ENCODE measurements at regions not wholly inside any gene's neighbourhood (a gene's known extent, or its start where the extent isn't known, plus 50 kb on each side); places are given as distances from the start of the nearest gene placed in this dataset.
"Not testable (repeated sequence)": the region's sequence is repeated elsewhere in the genome, so short reads cannot be mapped to it uniquely, and the experiment has no call there.

DNA sequence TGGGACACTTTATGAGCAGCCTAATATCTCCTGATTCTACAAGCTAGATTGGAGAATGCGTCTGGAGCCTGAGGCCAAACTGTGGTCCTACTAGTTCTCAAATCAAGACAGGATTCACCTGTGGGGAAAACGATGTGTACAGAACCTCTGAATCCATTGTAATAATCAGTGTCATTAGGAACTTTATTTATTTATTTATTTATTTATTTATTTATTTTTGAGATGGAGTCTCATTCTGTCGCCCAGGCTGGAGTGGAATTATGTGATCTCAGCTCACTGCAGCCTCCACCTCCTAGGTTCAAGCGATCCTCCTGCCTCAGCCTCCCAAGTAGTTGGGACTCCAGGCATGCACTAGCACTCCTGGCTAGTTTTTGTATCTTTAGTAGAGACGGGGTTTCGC lies 52.6 kb upstream of the KIF26B start:
- DNase-seq: not testable (repeated sequence)

DNA sequence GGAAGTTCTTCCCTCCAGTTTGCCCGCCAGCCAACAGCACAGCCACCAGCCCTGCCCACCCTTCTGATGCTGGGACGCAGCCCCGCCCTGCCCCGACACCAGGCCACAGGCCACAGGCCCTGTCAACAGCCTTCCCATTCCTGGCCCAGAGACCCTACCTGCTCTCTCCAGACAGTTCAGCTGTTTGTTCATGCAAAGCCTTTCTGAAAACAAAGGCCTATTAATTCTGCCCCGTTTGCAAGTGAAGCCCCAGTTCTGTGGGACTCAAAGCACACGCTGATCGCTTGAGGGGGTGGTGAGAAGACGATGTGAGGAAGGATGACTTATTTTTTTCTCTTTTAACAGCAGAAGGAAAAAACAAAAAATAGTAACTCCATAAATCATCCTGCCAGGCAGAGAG lies 55.4 kb upstream of the KIF26B start:
- no peak for DNase-seq

DNA sequence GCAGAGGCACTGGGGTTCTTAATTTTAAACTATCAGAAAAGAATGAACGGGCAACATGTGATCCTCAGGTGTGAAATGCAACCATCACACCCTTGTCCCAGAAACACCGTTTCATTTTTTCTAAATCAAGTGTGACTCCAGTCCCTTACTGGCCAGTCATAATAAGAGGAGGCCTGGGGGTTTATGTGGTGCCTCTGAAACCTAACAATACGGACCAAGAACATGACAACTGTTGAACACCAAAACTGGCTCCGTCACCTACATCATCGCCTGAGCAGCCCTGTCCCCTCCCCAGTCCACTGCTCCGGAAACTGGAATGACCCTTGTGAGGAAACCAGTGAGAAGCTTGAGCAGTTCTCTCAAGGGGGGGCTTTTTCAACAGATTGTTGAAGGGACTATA lies 55.9 kb upstream of the KIF26B start:
- no peak for DNase-seq

DNA sequence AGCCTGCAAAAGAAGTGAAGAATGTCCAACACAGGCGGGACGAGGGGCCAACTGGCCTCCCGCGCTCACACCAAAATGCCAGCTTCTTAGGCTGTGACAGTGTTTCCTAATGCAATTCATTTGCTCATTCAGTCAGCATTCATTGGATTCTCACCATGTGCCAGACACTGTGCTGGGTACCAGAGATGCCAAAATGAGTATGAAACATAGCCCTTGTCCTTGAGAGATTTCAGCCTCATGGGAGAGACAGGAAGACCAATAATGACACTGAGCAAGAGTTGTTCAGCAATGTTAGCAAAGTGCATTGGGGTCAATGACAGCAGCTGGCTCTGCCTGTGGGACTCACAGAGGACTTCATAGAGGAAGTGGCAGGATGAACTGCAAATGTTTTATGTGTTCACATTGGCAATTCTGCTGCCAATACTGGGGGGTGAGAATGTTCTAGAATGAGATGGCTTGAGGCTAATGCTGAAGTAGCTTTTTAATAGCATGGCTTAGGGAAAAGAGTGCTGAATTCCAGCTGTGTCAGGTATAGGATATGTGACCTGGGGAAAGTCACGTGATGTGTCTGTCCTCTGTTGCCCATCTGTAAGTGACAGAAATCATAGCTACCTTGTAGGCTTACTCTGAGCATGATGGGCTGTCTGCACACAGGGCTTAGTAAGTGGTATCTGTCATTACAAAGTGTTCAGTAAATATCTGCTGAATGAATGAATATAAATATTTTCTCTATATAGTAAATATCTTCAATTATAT lies 58.3 kb upstream of the KIF26B start:
- DNase-seq: no peak

DNA sequence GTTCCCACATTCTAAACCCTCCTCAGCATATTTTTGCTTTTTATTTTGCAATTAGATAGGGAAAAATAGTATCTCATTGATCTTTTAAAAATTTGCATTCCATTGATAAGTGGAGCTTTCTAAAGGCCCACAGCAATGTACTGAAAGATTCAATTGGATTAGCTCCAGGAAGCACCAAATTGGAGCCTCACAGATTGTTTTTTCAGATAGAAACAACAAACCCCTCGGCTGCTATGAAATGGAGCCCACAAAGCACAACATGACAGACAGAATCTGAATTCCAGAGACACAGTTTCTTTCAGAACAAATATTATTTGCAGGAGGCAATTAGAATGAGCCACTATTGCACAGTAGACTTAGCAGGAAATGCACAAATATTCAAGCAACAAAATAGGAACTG lies 58.9 kb upstream of the KIF26B start:
- DNase-seq: no peak

DNA sequence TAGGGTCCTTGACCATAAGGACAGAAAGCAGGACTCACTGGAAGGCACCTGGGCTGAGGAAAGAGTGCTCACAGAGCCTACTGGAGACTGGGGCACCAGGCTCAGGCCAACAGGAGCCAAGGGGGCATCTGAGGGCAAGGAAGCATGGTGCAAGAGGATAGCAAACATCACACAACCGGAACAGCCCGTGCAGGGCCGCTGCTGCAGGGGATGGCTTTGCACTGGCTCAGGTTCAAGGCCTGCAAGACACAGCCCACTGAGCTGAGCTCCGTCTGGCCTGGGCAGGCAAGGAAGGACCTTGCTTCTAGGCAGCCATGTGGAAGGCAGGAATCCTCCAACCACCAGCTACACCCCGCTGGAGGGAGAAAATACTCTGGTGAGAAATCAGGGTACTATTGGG lies 59.8 kb upstream of the KIF26B start:
- DNase-seq: no peak

DNA sequence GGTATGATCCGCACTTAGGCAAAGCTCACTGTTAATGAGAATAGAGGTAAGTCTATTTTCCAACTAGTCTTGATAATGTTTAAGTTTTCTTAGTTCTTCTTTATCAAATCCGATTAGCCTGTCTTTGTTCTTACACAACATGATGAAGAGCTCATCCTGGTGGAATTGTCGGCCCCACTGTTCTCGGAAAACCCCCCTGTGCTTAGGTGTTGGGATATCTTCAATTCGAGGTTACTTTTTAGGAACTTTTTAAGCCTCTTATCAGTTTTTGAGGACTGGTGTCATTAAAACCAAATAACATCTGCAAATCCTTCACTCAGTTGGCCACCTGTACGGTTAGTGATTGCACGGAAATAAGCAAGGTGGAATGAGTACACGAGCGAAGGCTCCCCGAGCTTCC lies 60.7 kb upstream of the KIF26B start:
- no peak for DNase-seq

DNA sequence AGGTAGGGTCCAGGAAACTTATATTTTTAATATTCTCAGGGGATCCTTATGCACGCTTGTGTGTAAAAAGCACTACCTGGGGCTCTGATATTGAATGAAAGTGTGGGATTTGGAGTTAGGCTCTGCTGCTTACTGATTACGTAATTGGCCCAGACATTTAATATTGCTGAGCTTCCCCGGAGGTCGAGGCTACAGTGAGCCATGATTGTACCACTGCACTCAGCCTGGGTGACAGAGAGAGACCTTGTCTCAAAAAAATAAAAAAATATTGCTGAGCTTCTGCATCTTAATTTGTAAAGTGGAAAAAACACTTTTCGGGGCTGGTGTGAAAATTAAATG lies 62.2 kb upstream of the KIF26B start:
- no peak for DNase-seq

DNA sequence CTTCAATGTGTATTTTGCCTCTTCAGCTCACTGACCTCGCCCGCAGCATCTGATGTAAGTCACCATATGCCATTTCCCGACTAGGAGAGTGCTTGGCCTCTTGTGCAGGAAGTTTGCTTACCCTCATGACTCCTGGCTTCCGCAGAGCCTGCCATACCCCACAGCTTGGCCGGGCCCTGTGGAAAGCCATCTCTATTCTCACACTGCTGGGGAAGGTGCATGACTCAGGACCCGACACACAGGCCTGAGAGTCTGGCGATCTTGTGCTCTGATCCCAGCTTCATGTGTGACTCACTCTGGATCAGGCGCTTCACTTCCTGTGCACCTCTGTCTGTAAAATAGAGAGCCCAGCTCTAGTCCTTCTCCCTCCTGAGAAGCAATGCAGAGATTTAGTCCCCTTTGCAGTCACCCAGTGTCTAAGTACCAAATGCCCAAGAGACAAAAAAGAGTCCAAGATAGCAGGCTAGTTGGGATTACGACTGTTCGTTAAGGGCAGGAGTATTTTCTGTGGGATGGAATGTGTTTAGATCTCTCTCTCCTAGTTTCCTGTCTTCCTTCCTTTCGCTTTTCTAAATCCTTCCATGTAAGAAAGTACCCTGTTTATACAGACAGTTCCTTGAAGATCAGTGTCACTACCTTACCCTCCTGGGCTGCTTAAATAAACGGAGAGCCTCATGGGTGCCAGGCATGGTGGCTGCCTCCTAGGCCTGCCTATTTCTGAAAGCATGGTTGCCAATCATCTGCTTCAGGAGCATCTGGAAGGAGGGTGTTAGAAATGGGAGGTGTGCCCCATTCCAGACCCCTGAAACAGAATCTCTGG lies 62.8 kb upstream of the KIF26B start:
- no peak for DNase-seq

DNA sequence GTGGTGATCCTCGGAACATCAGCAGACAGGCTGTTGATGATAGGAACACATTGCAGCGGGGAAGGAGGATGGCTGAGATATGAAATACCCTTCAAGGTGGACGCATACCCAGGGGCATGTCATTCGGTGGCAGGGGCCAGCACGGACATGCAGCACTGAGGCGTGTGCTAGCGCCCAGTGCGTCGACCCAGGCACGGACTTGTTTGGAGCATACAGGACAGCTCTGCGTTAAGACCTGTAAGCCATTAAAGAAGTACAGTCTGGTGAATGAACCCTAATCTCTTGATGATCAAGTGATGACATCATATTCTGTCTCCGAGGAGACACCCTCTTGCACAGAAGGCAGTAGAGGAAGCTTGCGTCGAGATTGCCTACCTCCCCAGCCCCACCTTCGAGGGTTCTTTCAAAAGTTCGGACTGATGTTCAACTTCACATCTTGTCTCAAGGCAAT lies 63.6 kb upstream of the KIF26B start:
- no peak for DNase-seq

DNA sequence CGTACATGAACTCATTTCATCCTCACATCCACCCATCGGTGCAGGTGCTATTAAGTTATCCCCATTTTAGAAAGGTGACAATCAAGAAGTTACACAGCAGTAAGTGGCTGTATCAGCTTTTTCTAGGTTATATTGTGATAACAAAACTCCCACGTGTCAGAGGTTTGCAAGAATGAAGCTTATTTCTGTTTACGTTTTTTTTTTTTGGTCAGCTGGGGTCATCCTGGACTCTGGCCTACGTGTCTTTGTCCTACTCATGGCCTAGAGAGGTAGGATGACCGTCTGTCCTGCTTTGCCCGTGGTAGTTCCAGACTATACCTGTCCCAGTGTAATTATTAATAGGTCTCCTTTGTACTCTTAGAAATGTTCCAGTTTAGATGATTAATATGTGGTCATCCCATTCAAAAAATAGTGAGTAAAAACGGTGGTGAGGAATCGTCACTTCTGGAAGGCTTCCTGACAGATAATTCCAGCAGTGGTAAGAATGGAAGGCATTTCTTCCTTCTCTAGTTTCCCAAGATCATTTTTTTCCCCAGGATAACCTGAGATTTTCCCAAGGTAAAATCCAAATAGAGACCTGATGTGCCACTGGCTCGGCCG lies 64.2 kb upstream of the KIF26B start:
- no peak for DNase-seq

DNA sequence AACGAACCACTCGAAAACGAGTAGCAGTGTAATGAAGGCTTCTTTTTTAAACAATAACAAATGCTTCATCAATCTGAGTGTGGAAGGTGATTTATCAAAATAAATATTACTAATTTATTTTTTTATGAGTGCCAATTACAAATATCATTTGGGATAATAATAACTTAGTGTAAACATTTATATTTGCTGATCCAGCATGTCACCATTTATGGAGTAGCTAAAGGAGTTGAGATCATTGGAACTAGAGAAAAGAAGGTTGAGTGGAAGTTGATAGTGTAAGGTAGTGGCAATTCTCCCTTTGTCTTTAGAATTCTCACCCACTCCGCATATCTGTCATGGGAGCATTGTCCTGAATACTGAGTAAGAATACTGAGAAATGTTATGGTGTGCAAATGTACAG lies 67.1 kb upstream of the KIF26B start:
- DNase-seq: no peak

DNA sequence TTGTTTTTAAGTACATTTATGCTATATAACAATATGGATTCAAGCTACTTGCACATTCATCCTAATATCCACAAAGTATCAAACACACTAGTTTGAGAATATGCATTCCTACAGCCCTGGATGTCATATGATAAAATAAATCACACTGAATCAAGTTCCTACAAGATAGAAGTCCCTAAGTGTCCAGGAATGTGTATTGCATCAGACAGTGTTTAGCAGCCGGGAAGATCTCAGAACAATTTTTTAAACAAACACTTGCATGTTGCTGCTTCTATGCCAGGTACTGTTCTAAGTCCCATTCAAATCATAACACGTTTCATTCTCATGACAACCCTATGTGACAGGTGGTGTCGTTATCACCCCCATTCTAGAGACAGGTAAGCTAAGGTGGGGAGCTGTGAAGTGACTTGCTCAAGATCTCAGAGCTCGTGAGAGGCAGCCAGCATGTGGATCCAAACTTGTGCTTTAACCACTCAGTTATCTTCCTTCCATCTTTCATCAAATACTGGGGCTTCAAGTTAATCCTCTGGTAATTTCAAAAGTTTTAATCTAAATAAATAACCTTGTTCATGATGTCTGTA lies 68.3 kb upstream of the KIF26B start:
- DNase-seq: no peak

DNA sequence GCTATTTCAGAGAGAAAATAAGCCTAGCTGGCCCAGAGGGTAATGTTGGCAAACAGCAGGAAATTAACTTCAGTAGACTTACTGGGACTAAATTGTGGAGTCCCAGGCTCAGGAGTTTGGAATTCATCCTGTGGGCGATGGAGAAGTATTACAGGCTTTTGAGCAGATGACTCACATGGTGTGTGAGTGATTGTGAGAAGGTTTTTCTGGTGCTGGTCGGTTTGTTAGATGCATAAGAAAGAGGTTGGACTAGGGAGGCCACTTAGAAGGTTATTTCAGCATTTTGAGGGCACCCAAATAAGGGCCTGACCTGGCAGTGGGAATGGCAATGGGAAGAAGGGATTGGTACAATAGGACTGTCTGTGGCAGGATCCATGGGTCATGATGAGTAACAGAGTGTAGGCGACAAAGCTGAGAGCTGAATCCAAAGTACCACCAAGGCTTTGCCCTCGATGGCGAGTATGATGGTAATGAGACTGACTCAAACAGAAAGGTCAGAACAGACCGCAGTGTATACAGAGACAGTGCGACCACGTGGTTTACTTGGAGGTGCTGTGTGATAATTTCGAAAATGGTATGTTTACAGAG lies 69.2 kb upstream of the KIF26B start:
- no peak for DNase-seq

DNA sequence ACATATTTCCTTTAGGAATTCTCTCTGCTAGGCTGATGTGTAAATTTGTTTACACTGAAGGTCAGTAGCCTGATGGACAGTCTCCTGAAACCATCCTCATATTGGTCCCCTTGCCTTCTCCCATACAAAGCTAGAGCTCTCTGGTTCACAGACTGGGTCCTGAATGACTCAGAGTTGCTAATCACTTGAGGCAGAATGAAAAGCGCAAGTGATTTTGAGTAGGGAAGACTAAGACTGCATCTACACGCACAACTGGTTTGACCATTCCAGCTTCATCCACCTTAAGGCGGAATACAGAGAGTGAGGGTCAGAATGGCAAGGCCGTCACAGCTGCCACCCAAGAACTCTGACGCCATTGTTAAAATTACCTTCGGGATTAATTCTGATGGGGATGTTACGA lies 70.2 kb upstream of the KIF26B start:
- no peak for DNase-seq

DNA sequence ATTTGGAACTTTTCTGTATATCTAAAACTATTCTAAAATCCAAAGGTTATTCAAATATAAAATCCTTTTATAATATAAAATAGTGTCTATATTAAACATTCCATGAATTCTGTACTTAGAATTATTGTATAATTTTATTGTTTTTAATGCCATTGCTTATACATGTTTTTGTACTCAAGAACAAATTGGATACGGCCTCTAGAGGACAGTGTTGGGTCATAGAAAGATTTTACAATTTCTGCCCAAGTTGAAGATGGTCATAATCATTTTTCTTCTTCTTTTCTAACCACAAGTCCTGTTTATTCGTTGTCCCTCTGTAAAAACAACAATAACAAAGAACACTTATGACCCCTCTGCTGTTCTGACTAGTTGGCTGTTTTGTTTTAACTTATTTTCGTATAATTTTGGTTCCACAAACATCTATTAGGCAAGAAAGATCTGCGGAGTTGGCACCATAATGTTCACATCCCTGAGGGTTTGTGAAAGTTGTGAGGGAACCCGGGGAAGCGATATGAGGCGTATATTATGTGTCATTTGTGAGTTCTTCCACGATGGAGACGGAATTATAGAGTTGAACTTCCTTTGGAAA lies 75.7 kb upstream of the KIF26B start:
- no peak for DNase-seq

DNA sequence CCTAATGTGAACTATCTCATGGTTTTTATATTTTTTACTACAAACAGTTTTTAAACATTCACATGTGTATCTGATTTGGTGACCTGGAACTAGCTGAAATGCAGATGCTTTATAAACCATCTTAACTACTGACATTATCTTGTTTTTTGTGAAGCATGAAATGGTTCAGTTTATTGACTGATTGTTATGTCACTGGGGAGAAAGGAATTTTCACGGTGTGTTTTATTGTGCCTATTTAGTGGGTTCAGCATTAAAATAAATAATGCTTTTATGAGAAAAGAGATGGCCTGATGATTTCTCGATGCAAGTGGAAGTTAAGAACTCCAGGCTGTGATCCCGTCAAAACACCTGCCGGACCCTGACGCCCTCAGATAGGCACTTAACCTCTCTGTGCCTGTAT lies 79.9 kb upstream of the KIF26B start:
- DNase-seq: no peak

DNA sequence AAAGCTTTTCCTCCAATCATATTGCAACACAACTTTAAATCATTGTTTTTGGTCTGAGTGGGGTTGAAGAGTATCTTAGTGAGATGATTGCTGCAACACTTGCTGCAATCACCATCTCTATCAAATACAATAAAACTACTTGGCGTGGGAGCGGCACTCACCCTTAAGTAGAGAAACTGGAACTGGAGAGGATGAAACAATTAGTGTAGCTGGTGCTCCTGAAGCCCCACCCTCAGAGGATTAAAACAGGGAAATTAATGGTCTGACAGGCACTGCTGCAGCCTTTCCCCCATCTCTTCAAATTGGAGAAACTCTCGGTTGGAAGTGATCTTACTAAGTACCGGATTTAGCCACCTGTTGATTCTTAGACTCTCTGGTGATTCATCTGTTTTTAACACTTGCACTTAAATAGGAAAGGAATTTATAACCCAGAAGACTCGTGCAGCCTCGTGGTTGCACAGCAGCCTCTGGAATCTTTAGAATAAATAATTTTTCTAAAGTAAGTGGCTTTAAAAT lies 80.5 kb upstream of the KIF26B start:
- no peak for DNase-seq

DNA sequence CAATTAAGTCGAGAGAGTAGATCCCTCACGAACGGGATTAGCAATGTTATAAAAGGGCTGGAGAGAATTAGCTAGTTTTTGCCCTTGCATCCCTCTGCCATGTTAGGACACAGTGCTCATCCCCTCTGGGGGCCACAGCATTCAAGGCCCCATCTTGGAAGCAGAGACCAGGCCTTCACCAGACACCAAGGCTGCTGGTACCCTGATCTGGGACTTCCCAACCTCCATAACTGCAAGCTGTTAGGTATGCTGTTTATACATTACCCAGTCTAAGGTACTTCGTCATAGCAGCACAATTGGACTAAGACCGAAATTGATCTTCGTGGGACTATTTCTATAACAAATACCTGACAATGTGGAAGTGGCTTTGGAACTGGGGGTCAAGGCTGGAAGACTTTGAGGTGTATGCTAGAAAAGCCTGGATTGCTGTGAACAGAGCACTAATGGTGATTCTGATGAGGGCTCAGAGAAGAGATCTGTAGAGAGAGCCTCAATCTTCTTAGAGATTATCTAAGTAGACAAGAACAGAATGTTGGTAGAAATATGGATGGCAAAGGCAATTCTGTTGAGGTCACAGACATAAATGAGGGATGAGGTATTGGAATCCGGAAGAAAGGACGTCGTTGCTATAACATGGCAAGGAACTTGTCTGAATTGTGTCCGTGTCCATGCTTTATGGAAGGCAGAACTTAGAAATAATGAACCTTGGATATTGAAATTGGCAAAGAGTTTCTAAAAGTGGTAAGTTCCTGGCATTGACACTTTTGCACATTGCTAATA lies 83.8 kb upstream of the KIF26B start:
- no peak for DNase-seq

DNA sequence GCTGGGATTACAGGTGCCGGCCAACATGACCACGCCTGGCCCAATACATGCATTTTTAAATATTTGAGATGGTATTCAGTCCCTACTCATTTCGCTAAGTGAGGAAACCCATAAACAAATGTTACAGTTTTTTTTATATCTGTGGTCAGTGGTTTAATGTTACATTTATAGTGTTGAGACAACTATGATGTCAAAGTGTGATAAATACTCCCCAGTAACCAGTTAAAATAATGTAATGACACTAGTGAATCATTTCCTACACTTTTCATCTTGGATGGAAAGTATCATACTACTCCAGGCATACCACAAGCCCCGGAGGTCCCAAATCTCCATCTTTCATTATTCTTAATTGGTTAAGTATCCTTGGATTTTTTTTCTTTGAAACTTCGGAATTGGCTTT lies 87.5 kb upstream of the KIF26B start:
- DNase-seq: no peak

DNA sequence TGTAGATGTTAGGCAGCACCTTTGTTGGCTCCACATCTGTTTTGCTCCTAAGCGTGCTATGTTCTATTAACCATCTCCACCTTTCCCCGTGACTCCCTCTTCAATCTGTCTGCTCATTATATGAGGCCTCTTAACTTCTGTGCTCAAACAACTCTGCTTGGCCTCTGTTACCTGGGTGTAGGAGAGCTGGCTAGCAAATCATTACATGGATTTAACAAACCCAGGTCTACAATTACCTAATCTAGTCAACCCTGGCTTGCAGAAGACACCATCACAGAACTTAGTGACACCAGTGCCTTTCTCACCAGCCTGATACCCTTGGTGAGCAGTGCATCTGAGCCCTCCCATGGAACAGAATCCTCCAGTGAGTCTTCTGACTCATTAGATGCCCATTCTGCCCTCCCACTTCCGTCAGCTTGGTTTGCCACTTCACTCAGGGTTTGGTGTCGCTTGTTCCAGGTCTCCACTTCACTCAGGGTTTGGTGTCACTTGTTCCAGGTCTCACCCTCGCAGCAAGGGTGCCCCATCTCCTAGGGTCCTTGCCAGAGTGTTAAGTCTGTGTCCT lies 92.0 kb upstream of the KIF26B start:
- DNase-seq: no peak

DNA sequence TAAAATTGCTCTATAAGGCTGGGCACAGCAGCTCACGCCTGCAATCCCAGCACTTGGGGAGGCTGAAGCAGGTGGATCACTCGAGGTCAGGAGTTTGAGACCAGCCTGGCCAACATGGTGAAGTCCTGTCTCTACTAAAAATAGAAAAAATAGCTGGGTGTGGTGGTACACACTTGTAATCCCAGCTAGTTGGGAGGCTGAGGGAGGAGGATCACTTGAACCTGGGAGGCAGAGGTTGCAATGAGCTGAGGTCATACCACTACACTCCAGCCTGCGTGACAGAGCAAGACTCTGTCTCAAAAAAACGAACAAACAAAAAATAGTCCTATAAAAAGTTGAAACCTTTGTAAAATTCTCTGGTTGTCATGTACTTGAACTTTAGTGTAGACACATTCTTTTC lies 93.0 kb upstream of the KIF26B start:
- not testable (repeated sequence) for DNase-seq
